ENCODE measurements at regions not wholly inside any gene's neighbourhood (a gene's known extent, or its start where the extent isn't known, plus 50 kb on each side); places are given as distances from the start of the nearest gene placed in this dataset.

GRCh38 chr1:163604896-163605295, 283.1 kb downstream of the NUF2 start:
- TF ChIP-seq CTCF (IDR thresholded peaks at IDR 0.05; ENCODE audit: low read depth, low read length) (no peak), EZH2phosphoT487 (IDR thresholded peaks at IDR 0.05; ENCODE audit: low read depth) (no peak)
